MM.1S (cell line): ENCODE measurements at regions not wholly inside any gene's neighbourhood (a gene's known extent, or its start where the extent isn't known, plus 50 kb on each side); places are given as distances from the start of the nearest gene placed in this dataset.

ENCODE experiments used
- DNase-seq: peaks from one replicate; pipeline ENCODE4 v3.0.0-alpha.2; 2015
- H2AFZ ChIP-seq: fragments of 300-600 bp; sonication (generic); 2 replicates; pipeline ENCODE4 v1.6.0; 2016; ENCODE audit warnings: antibody characterized with exemption, low read length
- H3F3A ChIP-seq: fragments of 300-600 bp; sonication (generic); 2 replicates; pipeline ENCODE4 v1.6.1; 2016; ENCODE audit warnings: mild to moderate bottlenecking, antibody characterized with exemption, low read length, moderate library complexity, mixed read lengths; ENCODE audit not compliant: insufficient read depth
- H3K27ac ChIP-seq: fragments of 300-600 bp; sonication (generic); 2 replicates; pipeline ENCODE4 v1.5.1; 2016; ENCODE audit warnings: mild to moderate bottlenecking, low read length
- H3K27me3 ChIP-seq: fragments of 300-600 bp; sonication (generic); replicated peaks from 2 replicates; pipeline ENCODE4 v1.6.0; 2016; ENCODE audit warnings: low read length; ENCODE audit not compliant: insufficient read depth
- H3K36me3 ChIP-seq: fragments of 300-600 bp; sonication (generic); replicated peaks from 2 replicates; pipeline ENCODE4 v1.6.1; 2016; ENCODE audit warnings: mild to moderate bottlenecking, low read length, mixed read lengths; ENCODE audit not compliant: insufficient read depth
- H3K4me1 ChIP-seq: fragments of 300-600 bp; sonication (generic); 2 replicates; pipeline ENCODE4 v1.6.1; 2016; ENCODE audit warnings: low read length, mixed read lengths
- H3K4me2 ChIP-seq: fragments of 300-600 bp; sonication (generic); 2 replicates; pipeline ENCODE4 v1.6.0; 2016; ENCODE audit warnings: low read depth, low read length
- H3K4me3 ChIP-seq: fragments of 300-600 bp; sonication (generic); 2 replicates; pipeline ENCODE4 v1.5.1; 2016; ENCODE audit warnings: low read length, mixed read lengths
- H3K79me2 ChIP-seq: fragments of 300-600 bp; sonication (generic); 2 replicates; pipeline ENCODE4 v1.6.1; 2016; ENCODE audit warnings: mixed run types, low read length, mixed read lengths
- H3K9ac ChIP-seq: fragments of 300-600 bp; sonication (generic); 2 replicates; pipeline ENCODE4 v1.6.1; 2016; ENCODE audit warnings: low read length, mixed read lengths
- H3K9me2 ChIP-seq: fragments of 300-600 bp; sonication (generic); replicated peaks from 2 replicates; pipeline ENCODE4 v1.6.1; 2016; ENCODE audit warnings: mild to moderate bottlenecking, low read length, mixed read lengths; ENCODE audit not compliant: insufficient read depth
- H3K9me3 ChIP-seq: fragments of 300-600 bp; sonication (generic); replicated peaks from 2 replicates; pipeline ENCODE4 v1.6.1; 2016; ENCODE audit warnings: mild to moderate bottlenecking, low read length, mixed read lengths; ENCODE audit not compliant: insufficient read depth
- H4K20me1 ChIP-seq: fragments of 300-600 bp; sonication (generic); 2 replicates; pipeline ENCODE4 v1.6.1; 2016; ENCODE audit warnings: mild to moderate bottlenecking, low read length, moderate library complexity, mixed read lengths; ENCODE audit not compliant: insufficient read depth
- EZH2 ChIP-seq: fragments of 300-600 bp; sonication (generic); optimal IDR thresholded peaks from 2 replicates; pipeline ENCODE3; 2017; ENCODE audit warnings: low read depth, mild to moderate bottlenecking, antibody characterized with exemption, low read length, mixed read lengths
- EZH2phosphoT487 ChIP-seq: fragments of 300-600 bp; sonication (generic); IDR thresholded peaks from 2 replicates; pipeline ENCODE4 v1.6.1; 2018; ENCODE audit warnings: antibody characterized with exemption, low read length
- TF ChIP-seq, protein P1 (sequence below): fragments of 300-600 bp; sonication (generic); IDR thresholded peaks from 2 replicates; pipeline ENCODE4 v1.5.1; 2016; ENCODE audit warnings: antibody characterized with exemption, low read length, mixed read lengths

DNA sequence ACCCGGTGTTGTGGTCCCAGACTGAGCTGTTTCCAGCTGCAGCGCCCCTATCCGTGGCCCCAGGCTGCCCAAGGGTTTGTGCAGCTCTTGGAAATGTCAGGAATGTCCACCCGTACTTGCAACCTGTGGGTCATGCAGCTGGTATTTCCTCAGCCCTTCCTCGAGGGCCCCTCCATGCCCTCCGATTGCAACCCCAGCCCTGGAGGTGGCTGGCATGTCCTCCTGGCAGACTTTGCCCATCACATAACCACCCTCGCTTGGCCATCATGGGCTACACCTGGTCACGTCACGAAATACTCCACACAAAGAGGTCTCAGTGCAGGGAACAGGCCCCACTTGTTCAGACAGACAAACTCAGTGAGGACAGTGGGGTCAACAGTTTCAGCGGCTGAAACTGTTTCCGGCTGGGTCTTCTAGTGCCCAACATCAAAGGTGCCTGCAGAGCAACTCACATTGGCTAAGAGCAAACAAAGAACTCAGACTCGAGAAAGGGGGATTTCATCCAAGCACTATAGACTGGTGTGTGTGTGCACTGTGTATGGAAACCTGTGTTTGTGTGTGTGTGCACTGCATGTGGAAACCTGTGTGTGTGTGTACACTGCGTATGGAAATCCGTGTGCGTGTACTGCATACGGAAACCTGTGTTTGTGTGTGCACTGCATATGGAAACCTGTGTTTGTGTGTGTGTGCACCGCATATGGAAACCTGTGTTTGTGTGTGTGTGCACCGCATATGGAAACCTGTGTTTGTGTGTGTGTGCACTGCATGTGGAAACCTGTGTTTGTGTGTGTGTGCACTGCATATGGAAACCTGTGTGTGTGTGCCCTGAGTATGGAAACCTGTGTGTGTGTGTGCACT is 72.8 kb upstream of the CCND1 start:
- H2AFZ ChIP-seq, result no peak overlapping the region
- H3K9me2 ChIP-seq, result no peaks in the 10 kb centered on the region
- H3K4me2 ChIP-seq, result no peak overlapping the region
- DNase-seq, result no peak
- H3K36me3 ChIP-seq, result no peaks in the 10 kb centered on the region
- H3K27me3 ChIP-seq, result no peaks in the 10 kb centered on the region
- H3K9me3 ChIP-seq, result no peaks in the 10 kb centered on the region
- no peaks in the 10 kb centered on the region for H3F3A ChIP-seq
- no peaks in the 10 kb centered on the region for H4K20me1 ChIP-seq
- no peaks in the 10 kb centered on the region for H3K4me1 ChIP-seq
- no peaks in the 10 kb centered on the region for H3K79me2 ChIP-seq
- H3K4me3 ChIP-seq, result no peak overlapping the region
- no peak overlapping the region for H3K27ac ChIP-seq
- no peak overlapping the region for H3K9ac ChIP-seq
- TF ChIP-seq EZH2, result no peak
- TF ChIP-seq, protein P1, sequence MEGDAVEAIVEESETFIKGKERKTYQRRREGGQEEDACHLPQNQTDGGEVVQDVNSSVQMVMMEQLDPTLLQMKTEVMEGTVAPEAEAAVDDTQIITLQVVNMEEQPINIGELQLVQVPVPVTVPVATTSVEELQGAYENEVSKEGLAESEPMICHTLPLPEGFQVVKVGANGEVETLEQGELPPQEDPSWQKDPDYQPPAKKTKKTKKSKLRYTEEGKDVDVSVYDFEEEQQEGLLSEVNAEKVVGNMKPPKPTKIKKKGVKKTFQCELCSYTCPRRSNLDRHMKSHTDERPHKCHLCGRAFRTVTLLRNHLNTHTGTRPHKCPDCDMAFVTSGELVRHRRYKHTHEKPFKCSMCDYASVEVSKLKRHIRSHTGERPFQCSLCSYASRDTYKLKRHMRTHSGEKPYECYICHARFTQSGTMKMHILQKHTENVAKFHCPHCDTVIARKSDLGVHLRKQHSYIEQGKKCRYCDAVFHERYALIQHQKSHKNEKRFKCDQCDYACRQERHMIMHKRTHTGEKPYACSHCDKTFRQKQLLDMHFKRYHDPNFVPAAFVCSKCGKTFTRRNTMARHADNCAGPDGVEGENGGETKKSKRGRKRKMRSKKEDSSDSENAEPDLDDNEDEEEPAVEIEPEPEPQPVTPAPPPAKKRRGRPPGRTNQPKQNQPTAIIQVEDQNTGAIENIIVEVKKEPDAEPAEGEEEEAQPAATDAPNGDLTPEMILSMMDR, result no peak
- TF ChIP-seq EZH2phosphoT487, result no peak

- H3K36me3 ChIP-seq, result no peaks in the 10 kb centered on the region
- no peak for DNase-seq
- no peak overlapping the region for H2AFZ ChIP-seq
- H3K9ac ChIP-seq, result no peak overlapping the region
- no peaks in the 10 kb centered on the region for H3K9me3 ChIP-seq
- H3K4me1 ChIP-seq, result no peaks in the 10 kb centered on the region
- H4K20me1 ChIP-seq, result no peaks in the 10 kb centered on the region
- no peaks in the 10 kb centered on the region for H3K79me2 ChIP-seq
- H3K4me3 ChIP-seq, result no peak overlapping the region
- no peak overlapping the region for H3K4me2 ChIP-seq
- no peaks in the 10 kb centered on the region for H3K9me2 ChIP-seq
- H3K27ac ChIP-seq, result no peak overlapping the region
- no peaks in the 10 kb centered on the region for H3K27me3 ChIP-seq
- TF ChIP-seq EZH2phosphoT487 (no peak), EZH2 (no peak)
- TF ChIP-seq, protein P1, result no peak
- no peaks in the 10 kb centered on the region for H3F3A ChIP-seq
These were observed 72.2 kb upstream of the CCND1 start for GRCh38 chr11:69568809-69569097.

GRCh38 chr11:69569306-69570200 is 71.4 kb upstream of the CCND1 start:
- H3K9me3 ChIP-seq, result no peaks in the 10 kb centered on the region
- H3K79me2 ChIP-seq, result no peaks in the 10 kb centered on the region
- no peaks in the 10 kb centered on the region for H3K36me3 ChIP-seq
- H3K4me1 ChIP-seq, result no peaks in the 10 kb centered on the region
- no peak overlapping the region for H2AFZ ChIP-seq
- H3K4me3 ChIP-seq, result no peak overlapping the region
- H3K4me2 ChIP-seq, result no peak overlapping the region
- H3K9ac ChIP-seq, result no peak overlapping the region
- TF ChIP-seq EZH2 (no peak), EZH2phosphoT487 (no peak)
- TF ChIP-seq, protein P1, result no peak
- H3K27ac ChIP-seq, result no peak overlapping the region
- DNase-seq, result no peak
- no peaks in the 10 kb centered on the region for H3K9me2 ChIP-seq
- no peaks in the 10 kb centered on the region for H3F3A ChIP-seq
- H4K20me1 ChIP-seq, result no peaks in the 10 kb centered on the region
- no peaks in the 10 kb centered on the region for H3K27me3 ChIP-seq
